ENCODE measurements at regions not wholly inside any gene's neighbourhood (a gene's known extent, or its start where the extent isn't known, plus 50 kb on each side); places are given as distances from the start of the nearest gene placed in this dataset.

GRCh38 chr13:48784916-48785548, 131.3 kb downstream of the CYSLTR2 start:
- CTCF ChIA-PET, result no interaction called here
- Mint-ChIP-seq H3K27me3 (peaks cover 7% of the 10 kb centered on the region), H3K9me3 (ENCODE audit: low read depth) (peaks cover 8% of the 10 kb centered on the region), H3K4me3 (no peak overlapping the region), H3K27ac (no peak overlapping the region), H3K36me3 (peaks cover 4% of the 10 kb centered on the region), H3K4me1 (no peaks in the 10 kb centered on the region)
- ATAC-seq, result no peak
- DNase-seq, result no peak

- CTCF ChIA-PET, result no interaction called here
- ATAC-seq (no peak), DNase-seq (no peak)
- H3K36me3 Mint-ChIP-seq, result no peaks in the 10 kb centered on the region
- H3K27ac Mint-ChIP-seq, result no peak overlapping the region
- H3K9me3 Mint-ChIP-seq (ENCODE audit: low read depth), result no peaks in the 10 kb centered on the region
- no peak overlapping the region for H3K4me3 Mint-ChIP-seq
- peaks cover 3% of the 10 kb centered on the region for H3K4me1 Mint-ChIP-seq
- no peaks in the 10 kb centered on the region for H3K27me3 Mint-ChIP-seq
Observed at GRCh38 chr13:48790199-48790598, 136.5 kb downstream of the CYSLTR2 start.

- Mint-ChIP-seq H3K27me3 (no peaks in the 10 kb centered on the region), H3K9me3 (ENCODE audit: low read depth) (no peaks in the 10 kb centered on the region), H3K27ac (no peak overlapping the region), H3K4me3 (no peak overlapping the region), H3K36me3 (peaks cover 2% of the 10 kb centered on the region), H3K4me1 (peaks cover 3% of the 10 kb centered on the region)
- DNase-seq (no peak), ATAC-seq (no peak)
- CTCF ChIA-PET, result no interaction called here
Observed at GRCh38 chr13:48790966-48791365, 137.2 kb downstream of the CYSLTR2 start.

GRCh38 chr13:48797127-48797526, 143.4 kb downstream of the CYSLTR2 start:
- H3K4me1 Mint-ChIP-seq, result peaks cover 5% of the 10 kb centered on the region
- no peak for DNase-seq
- H3K27ac Mint-ChIP-seq, result no peak overlapping the region
- no peaks in the 10 kb centered on the region for H3K27me3 Mint-ChIP-seq
- peaks cover 5% of the 10 kb centered on the region for H3K9me3 Mint-ChIP-seq (ENCODE audit: low read depth)
- peaks cover 11% of the 10 kb centered on the region for H3K36me3 Mint-ChIP-seq
- ATAC-seq, result no peak
- no peak overlapping the region for H3K4me3 Mint-ChIP-seq
- CTCF ChIA-PET, result no interaction called here

- DNase-seq, result no peak
- Mint-ChIP-seq H3K27me3 (no peaks in the 10 kb centered on the region), H3K9me3 (ENCODE audit: low read depth) (peaks cover 5% of the 10 kb centered on the region), H3K4me3 (no peak overlapping the region), H3K4me1 (peaks cover 5% of the 10 kb centered on the region), H3K27ac (no peak overlapping the region), H3K36me3 (peaks cover 11% of the 10 kb centered on the region)
- no peak for ATAC-seq
- CTCF ChIA-PET, result interaction anchor here (1.0 kb wide), 1 partner anchor 8 kb away, joined by 3 read pairs; no protein-coding TSS in a partner anchor
Observed at GRCh38 chr13:48797761-48798160, 144.0 kb downstream of the CYSLTR2 start.

GRCh38 chr13:48798180-48798579, 144.5 kb downstream of the CYSLTR2 start:
- CTCF ChIA-PET, result interaction anchor here (1.0 kb wide), 1 partner anchor 8 kb away, joined by 3 read pairs; no protein-coding TSS in a partner anchor
- peaks cover 5% of the 10 kb centered on the region for H3K4me1 Mint-ChIP-seq
- no peak for ATAC-seq
- no peak overlapping the region for H3K27ac Mint-ChIP-seq
- H3K9me3 Mint-ChIP-seq (ENCODE audit: low read depth), result peaks cover 5% of the 10 kb centered on the region
- DNase-seq, result no peak
- peaks cover 11% of the 10 kb centered on the region for H3K36me3 Mint-ChIP-seq
- no peak overlapping the region for H3K4me3 Mint-ChIP-seq
- no peaks in the 10 kb centered on the region for H3K27me3 Mint-ChIP-seq

GRCh38 chr13:48801255-48801654, 147.5 kb downstream of the CYSLTR2 start:
- DNase-seq (no peak), ATAC-seq (no peak)
- Mint-ChIP-seq H3K4me1 (peaks cover 22% of the 10 kb centered on the region), H3K9me3 (ENCODE audit: low read depth) (peaks cover 5% of the 10 kb centered on the region), H3K27me3 (no peaks in the 10 kb centered on the region), H3K27ac (no peak overlapping the region), H3K4me3 (no peak overlapping the region), H3K36me3 (peaks cover 24% of the 10 kb centered on the region)
- CTCF ChIA-PET, result no interaction called here

GRCh38 chr13:48804821-48805601, 151.3 kb downstream of the CYSLTR2 start:
- Mint-ChIP-seq H3K9me3 (ENCODE audit: low read depth) (peaks cover 3% of the 10 kb centered on the region), H3K27me3 (no peaks in the 10 kb centered on the region), H3K36me3 (peaks cover 28% of the 10 kb centered on the region), H3K27ac (peak overlapping the region; percentile 81), H3K4me1 (peaks cover 26% of the 10 kb centered on the region), H3K4me3 (no peak overlapping the region)
- CTCF ChIA-PET, result interaction anchor here (0.8 kb wide), 1 partner anchor 12 kb away, joined by 3 read pairs; no protein-coding TSS in a partner anchor
- DNase-seq (no peak), ATAC-seq (peak; percentile 84)

- Mint-ChIP-seq H3K4me3 (no peak overlapping the region), H3K27ac (no peak overlapping the region), H3K4me1 (peaks cover 26% of the 10 kb centered on the region), H3K36me3 (peaks cover 28% of the 10 kb centered on the region), H3K9me3 (ENCODE audit: low read depth) (peaks cover 3% of the 10 kb centered on the region), H3K27me3 (no peaks in the 10 kb centered on the region)
- no peak for ATAC-seq
- DNase-seq, result no peak
- CTCF ChIA-PET, result interaction anchor here (1.0 kb wide), 1 partner anchor 9 kb away, joined by 3 read pairs; no protein-coding TSS in a partner anchor
Observed at GRCh38 chr13:48806522-48806921, 152.8 kb downstream of the CYSLTR2 start.

- Mint-ChIP-seq H3K27me3 (peaks cover 4% of the 10 kb centered on the region), H3K4me3 (no peak overlapping the region), H3K4me1 (peaks cover 26% of the 10 kb centered on the region), H3K27ac (no peak overlapping the region), H3K9me3 (ENCODE audit: low read depth) (peaks cover 5% of the 10 kb centered on the region), H3K36me3 (peaks cover 33% of the 10 kb centered on the region)
- no peak for ATAC-seq
- CTCF ChIA-PET, result no interaction called here
- no peak for DNase-seq
Observed at GRCh38 chr13:48808683-48809082, 155.0 kb downstream of the CYSLTR2 start.

- Mint-ChIP-seq H3K4me3 (no peak overlapping the region), H3K9me3 (ENCODE audit: low read depth) (peaks cover 5% of the 10 kb centered on the region), H3K36me3 (peaks cover 27% of the 10 kb centered on the region), H3K27me3 (peaks cover 4% of the 10 kb centered on the region), H3K27ac (no peak overlapping the region), H3K4me1 (peaks cover 22% of the 10 kb centered on the region)
- CTCF ChIA-PET, result no interaction called here
- ATAC-seq (no peak), DNase-seq (no peak)
Observed at GRCh38 chr13:48810013-48810412, 156.3 kb downstream of the CYSLTR2 start.

- no peak for ATAC-seq
- CTCF ChIA-PET, result interaction anchor here (1.7 kb wide), 1 partner anchor 44 kb away, joined by 5 read pairs; no protein-coding TSS in a partner anchor
- H3K4me3 Mint-ChIP-seq, result no peak overlapping the region
- peaks cover 4% of the 10 kb centered on the region for H3K27me3 Mint-ChIP-seq
- H3K27ac Mint-ChIP-seq, result no peak overlapping the region
- H3K4me1 Mint-ChIP-seq, result peaks cover 12% of the 10 kb centered on the region
- DNase-seq, result no peak
- H3K36me3 Mint-ChIP-seq, result peaks cover 8% of the 10 kb centered on the region
- H3K9me3 Mint-ChIP-seq (ENCODE audit: low read depth), result peaks cover 2% of the 10 kb centered on the region
Observed at GRCh38 chr13:48813518-48813917, 159.8 kb downstream of the CYSLTR2 start.

GRCh38 chr13:48816700-48817099, 159.0 kb upstream of the FNDC3A start:
- no peak for DNase-seq
- peaks cover 4% of the 10 kb centered on the region for H3K27me3 Mint-ChIP-seq
- peak overlapping the region; percentile 66 for H3K4me3 Mint-ChIP-seq
- peaks cover 12% of the 10 kb centered on the region for H3K4me1 Mint-ChIP-seq
- CTCF ChIA-PET, result interaction anchor here (1.2 kb wide), 1 partner anchor 12 kb away, joined by 3 read pairs; no protein-coding TSS in a partner anchor
- peaks cover 7% of the 10 kb centered on the region for H3K36me3 Mint-ChIP-seq
- H3K27ac Mint-ChIP-seq, result peak overlapping the region; percentile 58
- H3K9me3 Mint-ChIP-seq (ENCODE audit: low read depth), result peaks cover 2% of the 10 kb centered on the region
- peak; percentile 45 for ATAC-seq

Measured in activated CD8-positive, alpha-beta memory T cell treated with anti-CD3 and anti-CD28 coated beads, Interleukin-2, amount 10 ng/mL, durations not matched to agents 7 days and 5 days (primary cell).